ENCODE measurements at regions not wholly inside any gene's neighbourhood (a gene's known extent, or its start where the extent isn't known, plus 50 kb on each side); places are given as distances from the start of the nearest gene placed in this dataset.
"Not testable (repeated sequence)": the region's sequence is repeated elsewhere in the genome, so short reads cannot be mapped to it uniquely, and the experiment has no call there.

- DNase-seq (ENCODE audit: low spot score) = no peak
Measured at GRCh38 chr4:123158576-123158975, 236.2 kb upstream of the NUDT6 start.

GRCh38 chr4:123159479-123159878 lies 237.1 kb upstream of the NUDT6 start:
- no peak for DNase-seq (ENCODE audit: low spot score)

DNA sequence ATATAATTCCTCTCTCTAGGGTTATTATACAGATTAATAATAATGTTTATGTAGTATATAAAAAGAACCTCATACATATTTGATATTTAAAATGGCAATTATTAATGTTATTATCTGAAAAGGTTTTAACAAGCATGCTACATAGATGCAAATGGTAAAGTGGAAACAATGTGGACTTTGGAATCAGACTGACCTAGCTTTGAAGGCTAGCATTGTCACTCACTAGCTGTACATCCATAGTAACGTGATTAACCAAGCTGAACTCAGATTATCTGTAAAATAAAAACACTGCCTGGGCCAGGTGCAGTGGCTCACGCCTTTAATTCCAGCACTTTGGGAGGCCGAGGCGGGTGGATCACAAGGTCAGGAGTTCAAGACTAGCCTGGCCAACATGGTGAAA lies 233.7 kb upstream of the SPRY1 start:
- DNase-seq (ENCODE audit: low spot score) = no peak

DNA sequence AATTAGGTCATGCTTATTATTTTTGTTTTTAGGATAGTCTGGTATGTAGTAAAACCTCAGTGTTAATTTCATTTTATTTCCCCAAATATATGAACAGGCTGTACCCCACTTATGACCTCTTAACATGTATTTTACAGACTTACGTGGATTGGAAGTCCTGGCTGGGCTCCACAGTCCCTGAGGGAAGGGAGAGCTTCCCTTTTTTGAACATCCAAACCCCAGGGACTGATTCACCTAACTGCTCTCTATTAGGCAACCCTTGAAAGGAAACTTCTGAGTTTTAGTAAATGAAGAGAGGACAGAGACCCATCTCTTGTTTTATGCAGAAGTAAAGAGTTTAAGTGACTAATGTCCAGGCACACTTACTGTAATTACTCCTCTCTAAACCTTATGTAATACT lies 233.1 kb upstream of the SPRY1 start:
- DNase-seq (ENCODE audit: low spot score) = no peak

DNA sequence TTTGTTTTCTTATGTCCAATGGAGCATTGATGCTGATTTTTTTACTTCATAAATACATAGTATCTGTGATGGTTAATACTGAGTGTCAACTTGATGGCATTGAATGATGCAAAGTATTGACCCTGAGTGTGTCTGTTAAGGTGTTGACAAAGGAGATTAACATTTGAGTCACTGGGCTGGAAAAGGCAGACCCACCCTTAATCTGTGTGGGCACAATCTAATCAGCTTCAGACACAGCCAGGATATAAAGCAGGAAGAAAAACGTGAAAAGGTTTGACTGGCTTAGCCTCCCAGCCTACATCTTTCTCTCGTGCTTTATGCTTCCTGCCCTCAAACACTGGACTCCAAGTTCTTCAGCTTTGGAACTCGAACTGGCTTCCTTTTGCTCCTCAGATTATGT lies 230.6 kb upstream of the SPRY1 start:
- DNase-seq (ENCODE audit: low spot score) = no peak

DNA sequence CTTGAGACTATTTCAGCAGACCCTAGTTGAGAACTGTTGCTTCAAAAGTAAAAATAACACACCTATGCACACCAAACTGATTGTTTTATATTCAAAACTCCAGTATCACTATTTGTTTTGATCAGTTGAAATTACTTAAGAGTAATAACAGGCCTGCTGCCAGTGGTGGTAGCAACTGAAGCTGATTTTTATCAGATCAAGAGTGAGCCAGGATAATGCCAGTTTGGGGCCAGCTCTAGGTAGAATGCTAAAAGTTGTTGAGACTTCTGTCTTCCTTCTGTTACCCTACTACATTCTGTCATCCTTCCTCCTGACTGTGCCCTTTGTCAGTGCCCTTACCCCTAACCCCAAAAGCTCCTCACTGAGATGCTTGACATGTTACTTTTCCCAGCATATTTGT lies 228.7 kb upstream of the SPRY1 start:
- no peak for DNase-seq (ENCODE audit: low spot score)

DNA sequence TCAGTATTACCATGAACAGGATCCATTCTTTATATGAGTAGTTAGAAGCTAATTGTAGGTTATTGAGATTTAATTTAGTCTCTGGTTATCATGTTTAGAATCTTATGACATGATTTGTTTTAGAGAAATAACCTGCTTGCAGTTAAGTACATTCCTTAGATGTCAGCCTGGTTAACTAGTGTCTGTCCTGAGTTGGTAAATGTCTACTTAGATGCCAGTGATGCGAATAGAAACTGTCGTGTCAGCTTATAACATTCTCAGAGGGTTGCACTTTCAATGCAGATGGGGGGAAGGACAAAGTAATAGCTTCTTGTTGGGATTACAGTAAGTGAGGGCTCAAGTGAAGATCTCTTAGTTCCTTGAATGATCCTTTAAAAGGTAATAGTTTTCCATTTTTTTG lies 227.8 kb upstream of the SPRY1 start:
- DNase-seq (ENCODE audit: low spot score) = no peak

DNA sequence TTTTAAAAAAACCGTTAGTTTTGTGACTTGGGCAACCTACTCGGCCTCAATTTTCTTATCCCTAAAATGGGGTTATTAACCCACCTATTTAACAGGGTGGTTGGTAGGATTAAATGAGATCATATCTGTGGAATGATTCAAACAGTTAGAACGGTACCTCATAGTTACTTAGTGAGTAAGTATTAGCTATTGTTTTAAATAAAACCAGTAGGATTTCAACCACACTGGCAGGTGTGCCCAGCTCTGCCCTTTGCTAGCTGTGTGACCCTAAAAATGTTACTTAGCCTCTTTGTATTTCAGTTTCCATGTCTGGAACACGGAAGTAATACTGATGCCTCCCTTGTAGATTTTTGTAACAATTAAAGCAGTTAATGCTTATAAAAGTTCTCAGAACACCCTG lies 225.8 kb upstream of the SPRY1 start:
- no peak for DNase-seq (ENCODE audit: low spot score)

DNA sequence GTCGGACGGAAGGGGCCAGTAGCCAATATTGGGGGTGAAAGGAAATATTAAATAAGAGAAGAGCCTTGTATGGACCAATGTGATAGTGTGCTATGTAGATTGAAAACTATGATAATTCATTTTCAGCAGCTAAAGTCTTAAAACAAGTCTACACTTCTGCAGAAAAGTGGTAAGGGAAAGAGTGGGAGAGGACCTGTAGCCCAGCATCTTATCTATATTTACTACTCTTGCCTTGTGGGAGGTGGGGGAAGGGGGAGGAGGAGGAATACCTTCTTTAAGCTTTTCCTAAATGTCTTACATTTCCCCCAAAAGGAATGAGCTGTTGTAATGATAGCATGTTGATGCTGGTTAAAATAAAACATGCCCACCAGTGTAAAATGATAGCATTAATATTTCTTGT lies 220.0 kb upstream of the SPRY1 start:
- no peak for DNase-seq (ENCODE audit: low spot score)

DNA sequence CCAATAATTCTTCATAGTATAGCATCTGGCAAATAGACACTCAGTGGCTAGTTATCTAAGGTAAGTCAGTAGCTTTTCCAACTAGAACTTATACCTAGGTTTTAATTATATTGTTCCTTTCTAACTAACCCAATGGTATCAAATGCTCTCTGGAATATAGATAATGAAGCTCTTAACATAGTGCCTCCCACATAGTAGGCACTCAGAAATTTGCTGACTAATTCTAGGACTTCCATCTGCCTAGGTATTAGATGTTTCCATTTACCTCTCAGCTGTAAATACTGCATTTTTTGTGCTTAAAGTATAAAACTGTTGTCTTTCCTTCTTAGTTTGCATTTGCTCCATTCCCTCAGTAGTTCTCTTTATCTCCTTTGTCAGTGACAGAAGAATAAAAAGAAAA lies 214.3 kb upstream of the SPRY1 start:
- no peak for DNase-seq (ENCODE audit: low spot score)

DNA sequence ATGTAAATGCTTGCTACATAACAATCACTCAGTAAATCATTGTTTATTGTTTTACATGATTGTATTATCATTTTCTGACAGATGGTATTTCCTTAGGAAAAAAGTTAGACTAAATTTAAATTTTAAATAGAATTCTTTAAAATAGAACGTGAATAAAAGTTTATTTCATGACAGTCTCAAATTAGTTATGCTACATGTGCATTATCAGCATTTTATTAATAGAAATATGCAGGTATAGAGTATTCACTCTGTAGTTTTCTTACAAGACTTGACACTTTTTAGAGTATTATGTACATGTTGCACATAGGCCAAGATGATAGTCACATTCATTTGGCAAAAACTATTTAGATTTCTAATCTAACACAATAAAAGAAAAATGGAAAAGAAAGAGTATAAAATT lies 213.3 kb upstream of the SPRY1 start:
- DNase-seq (ENCODE audit: low spot score) = no peak

DNA sequence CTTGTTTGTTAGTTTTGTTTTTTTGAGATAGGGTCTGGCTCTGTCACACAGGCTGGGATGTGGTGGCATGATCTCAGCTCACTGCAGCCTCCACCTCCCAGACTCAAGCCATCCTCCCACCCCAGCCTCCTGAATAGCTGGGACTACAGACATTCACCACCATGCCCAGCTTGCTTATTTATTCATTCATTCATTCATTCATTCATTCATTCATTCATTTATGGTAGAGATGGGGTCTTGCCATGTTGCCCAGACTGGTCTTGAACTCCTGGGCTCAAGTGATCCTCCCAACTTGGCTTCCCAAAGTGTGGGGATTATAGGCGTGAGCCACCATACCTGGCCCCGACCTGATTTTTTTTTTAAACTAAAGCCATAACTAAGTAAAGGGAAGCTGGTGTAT lies 212.8 kb upstream of the SPRY1 start:
- DNase-seq (ENCODE audit: low spot score) = not testable (repeated sequence)

- DNase-seq (ENCODE audit: low spot score) = no peak
Measured at GRCh38 chr4:123186731-123187130, 209.9 kb upstream of the SPRY1 start.

GRCh38 chr4:123190176-123190575 lies 206.4 kb upstream of the SPRY1 start:
- no peak for DNase-seq (ENCODE audit: low spot score)

GRCh38 chr4:123191728-123192127 lies 204.9 kb upstream of the SPRY1 start:
- DNase-seq (ENCODE audit: low spot score) = no peak

GRCh38 chr4:123193802-123194367 lies 202.7 kb upstream of the SPRY1 start:
- DNase-seq (ENCODE audit: low spot score) = no peak

- DNase-seq (ENCODE audit: low spot score) = no peak
Measured at GRCh38 chr4:123198706-123199105, 197.9 kb upstream of the SPRY1 start.

GRCh38 chr4:123200051-123200940 lies 196.3 kb upstream of the SPRY1 start:
- no peak for DNase-seq (ENCODE audit: low spot score)

- no peak for DNase-seq (ENCODE audit: low spot score)
Measured at GRCh38 chr4:123204737-123205136, 191.9 kb upstream of the SPRY1 start.

- no peak for DNase-seq (ENCODE audit: low spot score)
Measured at GRCh38 chr4:123206016-123206415, 190.6 kb upstream of the SPRY1 start.

DNA sequence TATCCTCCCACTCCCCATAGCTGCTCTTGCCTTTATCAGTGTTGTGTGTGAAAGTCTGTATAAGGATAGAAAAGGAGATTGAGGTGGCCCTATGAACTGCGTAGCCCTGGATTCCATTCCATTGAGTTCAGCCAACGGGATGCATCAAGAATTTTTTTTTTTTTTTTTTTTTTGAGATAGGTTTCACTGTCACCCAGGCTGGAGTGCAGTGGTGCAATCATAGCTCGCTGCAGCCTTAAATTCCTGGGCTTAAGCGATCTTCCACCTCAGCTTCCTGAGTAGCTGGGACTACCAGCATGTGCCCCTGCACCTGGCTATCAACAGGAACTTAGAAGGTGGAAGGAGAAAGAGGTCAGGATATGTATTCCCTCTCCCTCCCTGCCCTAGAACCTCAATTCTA lies 187.2 kb upstream of the SPRY1 start:
- DNase-seq (ENCODE audit: low spot score) = no peak

DNA sequence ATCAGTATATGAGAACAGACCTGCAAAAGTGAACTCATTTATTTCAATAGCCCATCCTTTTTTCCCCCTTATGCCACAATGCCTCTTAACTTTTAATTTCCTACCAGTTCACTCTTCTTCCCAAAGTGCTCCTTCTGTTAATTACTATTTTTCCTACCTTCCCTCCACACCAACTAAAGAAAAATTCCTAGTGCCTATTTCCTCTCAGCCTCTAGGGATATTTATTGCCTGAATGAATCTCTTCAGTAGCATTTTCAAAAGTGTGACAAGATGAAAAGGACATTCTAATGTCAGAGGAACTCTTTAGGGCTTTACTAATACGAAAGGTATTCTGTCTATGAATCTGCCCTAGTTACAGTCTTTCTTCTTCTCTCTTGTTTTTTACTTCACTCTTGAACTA lies 181.1 kb upstream of the SPRY1 start:
- DNase-seq (ENCODE audit: low spot score) = no peak

- no peak for DNase-seq (ENCODE audit: low spot score)
Measured at GRCh38 chr4:123216543-123216942, 180.1 kb upstream of the SPRY1 start.

All from SK-N-DZ (cell line).